ENCODE measurements at regions not wholly inside any gene's neighbourhood (a gene's known extent, or its start where the extent isn't known, plus 50 kb on each side); places are given as distances from the start of the nearest gene placed in this dataset.

DNA sequence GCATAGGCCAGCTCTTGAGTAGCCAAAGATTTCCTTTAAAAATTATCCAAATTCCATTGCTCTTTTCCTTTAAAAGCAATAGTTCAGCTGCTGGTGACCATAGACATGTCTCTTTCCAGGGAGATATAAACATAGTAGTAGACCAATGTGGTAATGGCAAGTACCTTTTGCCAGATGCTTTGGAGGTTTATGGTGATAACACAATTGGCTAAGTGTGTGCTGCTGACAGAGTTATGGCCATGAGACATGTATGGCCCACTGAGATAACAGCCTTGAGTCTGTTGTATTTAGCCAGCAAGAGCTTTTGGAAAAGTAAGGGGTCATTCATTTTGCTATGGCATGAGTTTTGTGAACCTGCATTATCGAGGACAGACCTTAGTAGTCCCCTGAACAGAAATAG is 1146.8 kb downstream of the TUSC7 start:
- DNase-seq (ENCODE audit: low spot score): no peak

More for the DNA sequence above, 1146.8 kb downstream of the TUSC7 start:
- Mint-ChIP-seq H3K9me3 (0 out of 3 replicates have a peak, but pooled peaks cover 2% of the 10 kb centered on the region), H3K27ac (no peak overlapping the region), H3K4me1 (no peaks in the 10 kb centered on the region), H3K36me3 (ENCODE audit: low read depth) (no peaks in the 10 kb centered on the region; the same call in 1 of the 3 replicates), H3K27me3 (ENCODE audit: insufficient read depth, low read depth, poor library complexity) (no peaks in the 10 kb centered on the region), H3K4me3 (no peak overlapping the region)
- no peak overlapping the region for H2AFZ ChIP-seq
- H4K20me1 ChIP-seq (replicated peaks; ENCODE audit: insufficient read depth): no peaks in the 10 kb centered on the region
- no peaks in the 10 kb centered on the region for H3K79me2 ChIP-seq (replicated peaks; ENCODE audit: insufficient read depth)
- H3K36me3 ChIP-seq (ENCODE audit: insufficient read depth): no peaks in the 10 kb centered on the region
- no peak for ATAC-seq
- H3K4me2 ChIP-seq: no peak overlapping the region
- no peaks in the 10 kb centered on the region for H3K4me1 ChIP-seq (ENCODE audit: insufficient read depth)
- TF ChIP-seq EZH2 (IDR thresholded peaks at IDR 0.05; ENCODE audit: low read depth, unreplicated experiment): no peak
- no peak for TF ChIP-seq ZNF331 (CRISPR knock-in tag; IDR thresholded peaks at IDR 0.05; ENCODE audit: low read depth)
- no peak for TF ChIP-seq STAT1 (IDR thresholded peaks at IDR 0.05; ENCODE audit: unreplicated experiment)
- no peak for TF ChIP-seq NANOG (IDR thresholded peaks at IDR 0.05; ENCODE audit: borderline replicate concordance)
- TF ChIP-seq POLR2AphosphoS5 (IDR thresholded peaks at IDR 0.05; ENCODE audit: low read depth): no peak
- TF ChIP-seq ETS1 (IDR thresholded peaks at IDR 0.05): no peak
- no peak for TF ChIP-seq REST (IDR thresholded peaks at IDR 0.05; ENCODE audit: unreplicated experiment)
- TF ChIP-seq, protein P1, sequence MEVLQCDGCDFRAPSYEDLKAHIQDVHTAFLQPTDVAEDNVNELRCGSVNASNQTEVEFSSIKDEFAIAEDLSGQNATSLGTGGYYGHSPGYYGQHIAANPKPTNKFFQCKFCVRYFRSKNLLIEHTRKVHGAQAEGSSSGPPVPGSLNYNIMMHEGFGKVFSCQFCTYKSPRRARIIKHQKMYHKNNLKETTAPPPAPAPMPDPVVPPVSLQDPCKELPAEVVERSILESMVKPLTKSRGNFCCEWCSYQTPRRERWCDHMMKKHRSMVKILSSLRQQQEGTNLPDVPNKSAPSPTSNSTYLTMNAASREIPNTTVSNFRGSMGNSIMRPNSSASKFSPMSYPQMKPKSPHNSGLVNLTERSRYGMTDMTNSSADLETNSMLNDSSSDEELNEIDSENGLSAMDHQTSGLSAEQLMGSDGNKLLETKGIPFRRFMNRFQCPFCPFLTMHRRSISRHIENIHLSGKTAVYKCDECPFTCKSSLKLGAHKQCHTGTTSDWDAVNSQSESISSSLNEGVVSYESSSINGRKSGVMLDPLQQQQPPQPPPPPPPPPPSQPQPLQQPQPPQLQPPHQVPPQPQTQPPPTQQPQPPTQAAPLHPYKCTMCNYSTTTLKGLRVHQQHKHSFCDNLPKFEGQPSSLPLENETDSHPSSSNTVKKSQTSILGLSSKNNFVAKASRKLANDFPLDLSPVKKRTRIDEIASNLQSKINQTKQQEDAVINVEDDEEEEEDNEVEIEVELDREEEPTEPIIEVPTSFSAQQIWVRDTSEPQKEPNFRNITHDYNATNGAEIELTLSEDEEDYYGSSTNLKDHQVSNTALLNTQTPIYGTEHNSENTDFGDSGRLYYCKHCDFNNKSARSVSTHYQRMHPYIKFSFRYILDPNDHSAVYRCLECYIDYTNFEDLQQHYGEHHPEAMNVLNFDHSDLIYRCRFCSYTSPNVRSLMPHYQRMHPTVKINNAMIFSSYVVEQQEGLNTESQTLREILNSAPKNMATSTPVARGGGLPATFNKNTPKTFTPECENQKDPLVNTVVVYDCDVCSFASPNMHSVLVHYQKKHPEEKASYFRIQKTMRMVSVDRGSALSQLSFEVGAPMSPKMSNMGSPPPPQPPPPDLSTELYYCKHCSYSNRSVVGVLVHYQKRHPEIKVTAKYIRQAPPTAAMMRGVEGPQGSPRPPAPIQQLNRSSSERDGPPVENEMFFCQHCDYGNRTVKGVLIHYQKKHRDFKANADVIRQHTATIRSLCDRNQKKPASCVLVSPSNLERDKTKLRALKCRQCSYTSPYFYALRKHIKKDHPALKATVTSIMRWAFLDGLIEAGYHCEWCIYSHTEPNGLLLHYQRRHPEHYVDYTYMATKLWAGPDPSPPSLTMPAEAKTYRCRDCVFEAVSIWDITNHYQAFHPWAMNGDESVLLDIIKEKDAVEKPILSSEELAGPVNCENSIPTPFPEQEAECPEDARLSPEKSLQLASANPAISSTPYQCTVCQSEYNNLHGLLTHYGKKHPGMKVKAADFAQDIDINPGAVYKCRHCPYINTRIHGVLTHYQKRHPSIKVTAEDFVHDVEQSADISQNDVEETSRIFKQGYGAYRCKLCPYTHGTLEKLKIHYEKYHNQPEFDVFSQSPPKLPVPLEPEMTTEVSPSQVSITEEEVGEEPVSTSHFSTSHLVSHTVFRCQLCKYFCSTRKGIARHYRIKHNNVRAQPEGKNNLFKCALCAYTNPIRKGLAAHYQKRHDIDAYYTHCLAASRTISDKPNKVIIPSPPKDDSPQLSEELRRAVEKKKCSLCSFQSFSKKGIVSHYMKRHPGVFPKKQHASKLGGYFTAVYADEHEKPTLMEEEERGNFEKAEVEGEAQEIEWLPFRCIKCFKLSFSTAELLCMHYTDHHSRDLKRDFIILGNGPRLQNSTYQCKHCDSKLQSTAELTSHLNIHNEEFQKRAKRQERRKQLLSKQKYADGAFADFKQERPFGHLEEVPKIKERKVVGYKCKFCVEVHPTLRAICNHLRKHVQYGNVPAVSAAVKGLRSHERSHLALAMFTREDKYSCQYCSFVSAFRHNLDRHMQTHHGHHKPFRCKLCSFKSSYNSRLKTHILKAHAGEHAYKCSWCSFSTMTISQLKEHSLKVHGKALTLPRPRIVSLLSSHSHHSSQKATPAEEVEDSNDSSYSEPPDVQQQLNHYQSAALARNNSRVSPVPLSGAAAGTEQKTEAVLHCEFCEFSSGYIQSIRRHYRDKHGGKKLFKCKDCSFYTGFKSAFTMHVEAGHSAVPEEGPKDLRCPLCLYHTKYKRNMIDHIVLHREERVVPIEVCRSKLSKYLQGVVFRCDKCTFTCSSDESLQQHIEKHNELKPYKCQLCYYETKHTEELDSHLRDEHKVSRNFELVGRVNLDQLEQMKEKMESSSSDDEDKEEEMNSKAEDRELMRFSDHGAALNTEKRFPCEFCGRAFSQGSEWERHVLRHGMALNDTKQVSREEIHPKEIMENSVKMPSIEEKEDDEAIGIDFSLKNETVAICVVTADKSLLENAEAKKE (CRISPR knock-in tag; IDR thresholded peaks at IDR 0.05): no peak
- no peak overlapping the region for H3K4me3 ChIP-seq
- H3K27ac ChIP-seq (ENCODE audit: low read depth): no peak overlapping the region
- no peaks in the 10 kb centered on the region for H3F3A ChIP-seq (replicated peaks; ENCODE audit: low read depth)
- H3K9me2 ChIP-seq (ENCODE audit: insufficient read depth): no peaks in the 10 kb centered on the region
- H3K27me3 ChIP-seq (ENCODE audit: insufficient read depth): no peaks in the 10 kb centered on the region

Measured in GM23338 (cell line).